SHP77 (cell line): ENCODE measurements at regions not wholly inside any gene's neighbourhood (a gene's known extent, or its start where the extent isn't known, plus 50 kb on each side); places are given as distances from the start of the nearest gene placed in this dataset.
"Not testable (repeated sequence)": the region's sequence is repeated elsewhere in the genome, so short reads cannot be mapped to it uniquely, and the experiment has no call there.

Source experiments
- DNase-seq, 2 experiments: peaks; one replicate each; lab custom pipeline; 2025; lab: John Stamatoyannopoulos, UW

DNA sequence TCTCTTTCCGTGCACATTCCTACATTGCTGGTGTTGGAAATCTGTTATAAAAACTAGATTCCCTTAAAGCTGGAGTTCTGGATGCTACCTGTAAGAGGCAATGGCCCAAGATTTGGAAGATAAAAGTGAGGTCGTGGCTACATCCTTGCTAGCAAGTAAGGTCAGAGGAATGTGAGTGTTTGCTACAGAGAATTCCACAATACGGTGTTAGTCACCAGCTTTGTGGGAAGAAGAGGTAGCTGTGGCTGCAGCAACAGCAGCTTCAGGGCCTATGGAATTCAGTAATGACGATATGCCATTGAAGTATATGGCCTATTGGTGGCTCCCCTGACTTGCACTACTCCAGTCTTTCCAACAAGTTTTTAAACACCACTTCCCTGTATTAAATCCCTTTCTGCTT is 227.7 kb upstream of the TMEM260 start:
- no peak for DNase-seq

DNA sequence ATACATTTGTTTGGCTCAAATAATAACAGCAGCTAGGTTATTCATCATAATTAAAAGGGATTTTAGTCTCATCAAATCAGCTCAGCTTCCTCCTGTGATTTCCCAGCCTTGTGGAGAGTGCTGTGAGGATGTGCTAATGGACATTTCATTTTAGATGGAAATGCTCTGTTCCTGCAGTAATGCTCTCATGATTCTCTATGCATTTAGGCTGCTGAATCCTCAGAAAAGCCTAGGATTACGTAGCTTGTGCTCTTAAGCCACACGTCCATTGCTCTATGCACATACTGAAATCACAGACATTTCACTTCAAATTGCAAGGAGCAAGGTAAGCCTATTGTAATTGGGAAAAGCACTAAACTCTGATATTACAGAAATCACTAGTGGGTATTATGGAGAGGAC is 226.6 kb upstream of the TMEM260 start:
- DNase-seq: no peak

DNA sequence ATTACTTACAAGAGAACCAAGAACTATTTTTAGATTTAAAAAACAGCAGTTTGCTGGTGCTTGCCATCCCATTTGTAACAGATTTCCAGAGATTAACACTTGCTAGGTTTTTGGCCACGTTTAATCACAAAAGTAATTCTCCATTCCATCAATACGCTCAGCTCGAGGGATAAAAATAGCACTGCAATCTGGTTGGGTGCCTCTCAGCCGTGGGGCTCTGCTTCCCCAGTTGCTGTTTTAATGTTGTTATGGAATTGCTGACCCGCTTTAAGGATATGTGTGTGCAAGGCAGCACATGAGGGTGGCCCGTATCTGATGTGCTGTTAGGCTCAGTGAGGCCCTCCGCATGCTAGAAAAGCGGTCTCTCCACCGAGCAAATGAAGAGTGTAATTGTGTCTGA is 222.2 kb upstream of the TMEM260 start:
- DNase-seq: no peak

DNA sequence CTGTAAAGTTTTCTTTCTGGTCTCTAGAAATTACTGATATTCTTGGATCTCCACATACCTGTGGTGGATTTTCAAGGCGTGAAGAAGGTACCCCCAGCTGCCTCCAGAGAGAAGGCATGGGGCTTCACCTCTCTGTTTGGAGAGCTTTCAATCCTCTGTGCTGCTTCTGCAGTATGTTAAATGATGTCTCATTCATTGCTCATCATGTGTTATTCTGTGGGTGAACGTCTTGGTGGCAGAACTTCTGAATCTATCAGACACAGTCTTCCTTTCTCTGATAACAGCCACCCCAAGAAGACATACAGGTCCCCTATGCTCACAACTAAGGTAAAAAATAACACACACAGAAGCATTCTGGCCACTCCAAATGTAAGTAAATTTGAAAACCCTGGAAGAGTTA is 221.3 kb upstream of the TMEM260 start:
- no peak for DNase-seq

DNA sequence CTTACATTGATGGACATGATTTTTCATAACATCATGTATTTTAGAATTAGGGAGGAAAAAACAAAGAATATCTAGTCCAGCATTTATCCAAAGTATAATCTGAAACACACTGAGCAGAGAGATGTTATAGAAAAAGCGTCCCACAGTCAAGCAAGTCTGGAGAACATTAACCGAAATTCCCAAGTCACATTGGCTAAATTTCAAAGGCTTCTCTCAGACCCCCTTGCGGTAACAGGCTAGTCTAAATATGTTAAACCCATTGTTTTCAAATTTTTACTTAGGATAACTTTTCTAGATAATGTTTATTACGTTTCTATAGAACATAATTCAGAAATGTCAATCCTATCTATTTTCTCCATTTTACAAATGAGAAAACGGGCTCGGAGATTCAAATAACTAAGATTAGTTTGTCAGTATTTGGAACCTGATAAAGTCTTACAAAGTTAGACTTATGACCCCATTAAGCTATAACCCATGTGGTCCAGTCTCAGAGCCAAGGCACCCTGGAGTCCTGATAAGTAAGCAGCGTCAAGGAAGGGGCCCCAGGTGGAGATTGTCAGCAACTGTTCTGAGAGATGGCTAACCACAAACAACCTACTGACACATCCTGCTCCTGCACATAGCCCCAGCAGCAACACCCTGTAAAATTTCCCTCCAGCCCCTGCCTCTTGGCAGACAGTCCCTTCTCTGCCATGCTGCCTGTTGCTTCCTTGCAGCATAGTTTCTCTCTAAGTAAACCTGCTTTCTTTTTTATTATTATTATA is 220.6 kb upstream of the TMEM260 start:
- DNase-seq: no peak

DNA sequence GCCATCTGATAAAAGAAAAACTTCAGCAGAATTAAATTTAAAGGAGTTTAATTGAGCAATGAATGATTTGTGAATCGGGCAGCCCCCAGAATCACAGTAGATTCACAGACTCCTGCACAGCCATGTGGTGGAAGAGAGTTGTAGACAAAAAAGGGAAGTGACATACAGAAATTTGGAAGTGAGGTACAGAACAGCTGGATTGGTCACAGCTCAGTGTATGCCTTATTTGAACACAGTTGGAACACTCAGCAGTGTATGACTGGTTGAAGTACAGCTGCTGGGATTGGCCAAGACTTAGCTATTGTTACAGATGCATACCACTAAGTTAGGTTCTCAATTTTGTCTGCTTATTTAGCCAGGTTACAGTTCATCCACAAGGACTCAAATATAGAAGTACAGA is 213.9 kb upstream of the TMEM260 start:
- not testable (repeated sequence) for DNase-seq

DNA sequence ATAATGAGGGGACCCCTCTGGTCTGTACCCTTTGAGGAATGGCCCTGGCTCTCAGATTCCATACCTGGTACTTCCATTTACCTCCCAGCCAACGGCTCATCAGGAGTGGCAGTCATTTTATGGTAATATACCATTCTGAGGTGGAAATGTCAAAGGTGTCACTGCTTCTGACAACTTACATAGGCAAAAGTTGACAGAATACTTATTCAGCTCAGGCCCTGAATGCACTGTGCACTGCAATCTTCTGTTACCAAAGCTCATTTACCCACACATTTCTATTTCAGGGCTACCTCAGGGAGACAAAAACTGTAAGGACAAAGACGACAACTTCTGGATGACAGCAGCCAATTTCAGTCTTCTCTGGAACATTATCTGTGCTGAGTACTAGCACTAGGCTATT is 212.2 kb upstream of the TMEM260 start:
- no peak for DNase-seq

DNA sequence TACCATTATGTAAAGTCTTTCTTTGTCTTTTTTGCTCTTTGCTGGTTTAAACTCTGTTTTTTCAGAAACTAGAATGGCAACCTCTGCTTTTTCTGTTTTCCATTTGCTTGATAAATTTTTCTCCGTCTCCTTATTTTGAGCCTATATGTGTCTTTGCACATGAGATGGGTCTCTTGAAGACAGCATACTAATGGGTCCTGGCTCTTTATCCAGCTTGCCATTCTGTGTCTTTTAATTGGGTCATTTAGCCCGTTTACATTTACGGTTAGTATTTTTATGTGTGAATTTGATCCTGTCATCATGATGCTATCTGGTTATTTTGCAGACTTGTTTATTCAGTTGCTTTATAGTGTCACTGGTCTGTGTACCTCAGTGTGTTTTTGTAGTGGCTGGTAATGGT is 207.9 kb upstream of the TMEM260 start:
- no peak for DNase-seq

DNA sequence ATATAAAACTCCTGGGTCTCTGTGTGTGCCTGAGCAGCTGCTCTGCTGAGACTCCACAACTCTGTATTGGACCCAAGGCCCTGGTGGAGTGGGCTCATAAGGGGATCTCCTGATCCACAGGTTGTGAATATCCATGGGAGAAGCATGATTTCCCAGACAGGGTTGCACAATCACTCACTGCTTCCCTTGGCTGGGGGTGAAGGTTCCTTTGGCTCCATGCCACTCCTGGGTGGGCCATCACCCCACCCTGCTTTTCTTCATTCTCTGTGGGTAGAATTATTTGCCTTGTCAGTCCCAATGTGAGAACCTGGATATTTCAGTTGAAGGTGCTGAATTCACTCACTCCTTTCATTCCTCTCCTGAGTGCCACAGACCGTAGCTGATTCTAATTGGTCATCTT is 205.2 kb upstream of the TMEM260 start:
- no peak for DNase-seq

DNA sequence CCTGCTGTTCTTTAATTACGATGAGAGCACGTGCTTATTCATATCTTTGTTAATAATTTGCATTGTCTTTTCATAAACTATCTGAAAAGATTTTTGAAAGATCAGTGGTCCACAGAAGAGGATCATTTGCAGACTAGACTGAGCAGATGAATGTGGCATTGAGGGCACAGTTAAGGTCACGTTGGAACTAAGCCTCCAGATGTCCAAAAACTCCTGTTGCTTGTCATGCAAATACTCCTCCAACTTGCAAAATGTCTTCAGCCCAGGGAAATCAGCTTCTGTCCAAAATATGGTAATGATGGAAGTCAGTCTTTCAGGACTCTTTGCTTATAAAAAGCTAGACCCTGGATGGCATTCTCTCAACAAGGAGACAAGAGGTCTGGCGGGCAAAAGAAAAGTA is 201.6 kb upstream of the TMEM260 start:
- DNase-seq: no peak

DNA sequence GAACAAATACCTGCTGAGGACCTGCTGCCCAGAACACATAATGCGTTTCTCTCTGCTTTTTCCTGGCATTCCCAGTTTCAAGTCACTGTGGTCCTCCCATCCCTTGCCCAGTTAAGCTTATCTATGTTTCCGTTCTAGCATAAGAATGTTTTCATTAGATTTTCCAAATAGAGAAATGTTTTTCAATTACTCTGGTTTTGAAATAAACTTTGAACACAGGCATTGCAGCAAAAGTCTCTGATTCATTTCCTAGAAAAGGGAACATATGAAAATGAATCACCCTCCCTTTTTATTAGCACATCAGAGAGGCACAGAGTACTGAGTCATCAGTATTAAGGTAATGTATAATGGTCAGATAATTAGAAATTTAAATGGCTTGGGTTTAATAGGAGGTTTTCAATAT is 201.1 kb upstream of the TMEM260 start:
- DNase-seq: no peak

DNA sequence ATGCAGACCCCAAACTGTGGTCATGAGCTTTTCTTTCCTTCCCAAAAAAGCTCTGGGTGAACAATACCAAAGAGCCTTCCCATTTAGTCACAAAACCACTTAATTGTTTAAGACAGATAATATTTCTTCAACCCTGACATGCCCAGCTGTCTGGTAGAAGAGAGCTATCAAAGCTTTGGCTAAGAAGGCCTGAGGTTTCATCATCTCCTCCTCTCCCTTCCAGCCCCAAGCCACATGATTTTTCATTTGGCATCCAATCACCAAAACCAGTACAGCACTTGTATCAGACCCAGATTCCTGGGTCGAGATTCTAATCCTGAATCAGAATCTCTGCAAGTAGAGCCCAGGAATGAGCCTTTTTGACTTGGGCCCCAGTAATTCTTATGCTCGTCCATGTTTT is 199.6 kb upstream of the TMEM260 start:
- no peak for DNase-seq

DNA sequence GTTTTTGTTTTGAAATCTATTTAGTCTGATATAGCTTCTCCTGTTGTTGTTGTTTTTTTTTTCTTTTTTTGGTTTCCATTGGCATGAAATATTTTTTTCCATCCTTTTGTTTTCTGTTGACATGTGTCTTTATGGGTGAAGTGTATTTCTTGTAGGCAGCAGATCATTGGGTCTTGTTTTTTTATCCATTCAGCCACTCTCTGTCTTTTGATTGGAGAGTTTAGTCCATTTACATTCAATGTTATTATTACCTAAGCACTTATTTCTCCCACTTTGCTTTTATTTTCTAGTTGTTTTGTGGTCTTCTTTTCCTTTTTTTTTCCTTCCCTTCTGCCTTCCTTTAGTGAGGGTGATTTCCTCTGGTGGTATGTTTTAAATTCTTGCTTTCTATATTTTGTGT is 193.6 kb upstream of the TMEM260 start:
- no peak for DNase-seq

DNA sequence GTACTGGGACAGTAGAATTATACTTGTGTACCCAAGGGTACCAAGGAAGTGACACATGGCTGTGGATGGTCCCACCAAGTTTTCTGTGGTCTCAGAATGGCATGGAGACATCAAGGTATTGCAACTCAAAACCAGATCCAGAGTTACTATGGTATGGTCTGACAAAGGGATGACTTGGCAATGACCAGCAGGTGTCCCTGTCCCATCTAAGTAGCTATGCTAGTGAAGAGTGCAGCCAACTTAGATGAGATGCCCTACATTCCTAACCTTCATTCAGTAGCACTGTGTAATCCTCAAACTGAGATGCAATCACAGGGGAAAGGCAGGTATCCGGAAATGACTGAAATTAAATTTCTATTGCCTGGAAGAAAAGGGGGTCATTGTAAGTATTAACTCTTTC is 188.7 kb upstream of the TMEM260 start:
- DNase-seq: no peak

DNA sequence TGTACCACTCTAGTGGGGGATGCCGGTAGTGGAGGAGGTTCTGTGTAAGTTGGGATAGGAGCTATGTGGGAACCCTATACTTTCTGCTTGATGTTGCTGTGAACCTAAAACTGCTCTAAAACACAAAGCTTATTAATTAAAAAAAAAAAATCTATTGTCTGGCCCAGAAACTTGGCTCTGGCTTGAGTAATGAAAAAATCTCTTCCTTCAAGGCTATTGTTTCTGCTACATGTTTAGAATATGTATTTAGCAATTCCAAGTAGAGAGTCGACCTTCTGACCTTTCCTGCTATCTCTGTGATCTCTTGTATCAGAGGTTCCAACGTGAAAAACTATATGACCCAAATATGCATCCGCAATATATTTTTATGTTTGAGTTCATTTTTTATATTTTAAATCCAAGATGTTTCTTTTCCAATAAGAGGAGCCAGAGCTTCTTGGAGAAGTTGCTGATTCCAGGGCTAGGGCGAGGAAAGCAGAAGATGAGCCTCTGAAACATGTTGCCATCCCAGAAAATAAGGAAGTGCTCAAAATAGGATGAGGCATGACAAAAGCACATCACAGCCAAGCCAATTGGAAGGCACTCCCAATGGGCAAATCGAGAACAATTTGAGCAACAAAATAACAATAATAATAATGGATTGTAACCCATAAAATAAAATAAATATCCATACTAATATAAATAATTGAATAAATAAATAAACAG is 184.6 kb upstream of the TMEM260 start:
- no peak for DNase-seq

DNA sequence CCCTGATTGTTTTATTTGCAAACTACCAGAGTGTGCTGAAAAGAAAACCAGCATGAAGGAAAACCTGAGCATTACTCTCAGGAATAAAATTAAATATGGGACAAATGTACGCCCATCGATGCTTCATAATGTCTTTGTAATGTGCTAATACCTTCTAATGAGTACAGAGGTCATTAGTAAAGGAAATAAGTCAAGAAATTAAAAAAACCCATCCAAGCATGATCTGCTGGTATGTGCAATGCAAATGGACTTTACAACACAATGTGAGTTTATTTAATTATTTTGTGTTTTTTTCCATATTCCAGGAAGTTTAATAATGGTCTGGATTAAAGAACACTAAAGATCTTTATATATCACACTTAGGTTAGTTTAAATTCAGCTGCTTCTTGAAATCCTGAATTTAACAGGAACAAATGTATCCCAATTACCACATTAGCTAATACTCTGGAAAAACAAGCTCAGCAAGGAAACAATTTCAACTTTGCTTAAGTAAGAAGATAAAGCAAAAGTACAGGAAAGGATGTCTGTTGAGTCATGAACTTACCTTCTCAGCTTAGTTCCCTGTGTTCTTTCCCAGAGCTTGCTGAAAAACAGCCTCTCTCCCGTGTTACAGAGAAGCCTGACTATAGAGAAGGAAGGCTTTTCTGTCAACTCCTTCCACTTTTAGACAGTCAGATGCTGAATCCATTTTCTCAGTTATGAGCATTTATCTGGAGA is 179.3 kb upstream of the TMEM260 start:
- DNase-seq: no peak

DNA sequence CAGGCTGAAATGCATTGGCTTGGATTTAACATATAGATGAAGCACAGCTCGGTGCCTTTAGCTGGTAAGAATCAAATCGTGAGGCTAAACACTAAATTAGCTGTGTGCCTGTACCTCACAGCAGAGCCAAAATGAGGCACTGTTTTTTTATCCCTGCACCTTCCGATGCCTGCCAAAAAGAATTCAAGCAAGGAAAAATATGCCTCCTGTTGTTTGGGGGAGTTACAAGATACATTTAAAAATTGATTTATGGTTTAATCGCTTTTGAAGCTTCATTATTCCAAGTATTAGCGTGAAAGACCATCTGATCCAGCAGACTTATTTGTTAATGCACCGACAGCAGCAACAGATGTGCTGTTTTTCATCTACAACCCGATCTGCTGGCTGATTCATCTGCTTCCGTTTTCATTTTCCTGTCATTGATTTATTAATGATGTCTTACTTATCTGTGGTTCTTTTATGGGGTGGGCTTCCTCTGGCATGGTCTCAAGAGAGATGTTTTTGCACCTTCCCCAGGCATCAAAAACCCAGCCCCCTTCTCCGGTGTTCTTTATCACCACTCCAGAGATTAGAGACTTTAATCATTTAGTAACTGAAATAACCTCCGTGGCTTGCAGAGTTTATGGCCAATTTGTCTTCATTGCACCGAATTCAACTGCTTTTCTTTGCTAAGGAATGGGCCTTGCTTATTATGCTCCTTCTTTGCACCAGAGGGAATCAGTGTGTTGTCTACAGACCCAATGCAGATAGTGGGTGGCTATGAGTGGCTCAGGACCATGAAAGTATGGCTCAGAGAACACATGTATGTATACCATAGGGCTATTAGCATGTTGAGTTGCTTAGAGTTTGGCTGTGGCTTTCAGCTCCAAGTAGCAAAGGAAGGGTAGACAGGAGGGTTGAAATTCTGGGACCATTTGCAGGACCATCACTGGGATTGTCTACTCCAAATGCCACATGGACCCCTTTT is 166.8 kb upstream of the TMEM260 start:
- no peak for DNase-seq

DNA sequence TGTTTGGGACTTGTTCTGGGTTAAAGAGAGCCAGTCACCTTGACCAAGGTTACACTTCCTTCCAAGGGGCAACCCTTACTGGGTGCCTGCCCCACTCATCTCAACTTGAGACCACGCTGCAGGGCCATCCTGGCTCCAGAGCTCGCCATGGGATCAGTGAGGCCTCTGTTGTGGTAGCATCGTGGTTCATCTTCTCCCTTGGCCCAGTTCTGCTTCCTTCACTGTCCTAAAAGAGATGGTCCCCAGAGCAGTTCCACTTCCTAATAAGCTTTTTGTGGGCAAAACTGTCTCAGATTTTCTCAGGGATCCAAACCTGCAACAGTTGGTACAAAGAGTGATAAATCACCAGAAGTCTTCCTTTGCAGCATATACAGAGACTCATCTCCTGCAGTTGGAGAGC is 165.9 kb upstream of the TMEM260 start:
- DNase-seq: no peak

DNA sequence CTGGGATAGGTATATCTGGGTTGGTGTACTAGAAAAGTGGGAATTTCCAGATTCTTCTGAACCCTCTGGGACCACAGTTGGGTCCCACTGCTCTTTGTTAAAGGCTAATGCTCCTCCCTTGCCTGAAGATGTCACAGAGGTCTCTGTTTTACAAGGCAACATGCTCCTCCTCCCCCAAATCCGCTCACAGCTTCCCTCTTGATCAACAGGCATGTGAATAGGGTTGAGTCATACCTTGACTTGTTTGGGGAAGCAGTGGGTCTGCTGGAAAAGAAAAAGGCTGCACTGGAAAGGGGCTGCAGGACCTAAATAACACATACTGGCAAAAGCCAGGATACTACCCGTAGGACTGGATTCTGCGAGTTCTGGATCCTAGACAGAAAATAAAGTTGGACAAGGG is 165.4 kb upstream of the TMEM260 start:
- no peak for DNase-seq

DNA sequence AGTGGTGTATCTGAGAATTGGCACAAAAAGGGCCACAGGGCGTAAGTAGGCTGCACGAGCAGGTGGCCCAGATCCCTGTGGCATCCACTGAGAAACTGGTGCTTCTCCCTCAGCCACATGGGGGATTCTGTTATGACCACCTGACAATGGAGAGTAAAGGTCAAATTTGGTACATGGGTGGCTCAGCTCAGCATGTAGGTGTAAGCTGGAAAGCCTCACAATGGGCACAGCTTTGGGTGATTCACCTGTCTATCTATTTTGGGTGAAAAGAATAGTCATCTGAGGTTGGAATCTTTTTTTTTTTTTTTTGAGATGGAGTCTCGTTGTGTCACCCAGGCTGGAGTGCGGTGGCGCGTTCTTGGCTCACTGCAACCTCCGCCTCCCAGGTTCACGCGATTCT is 163.4 kb upstream of the TMEM260 start:
- DNase-seq: no peak

DNA sequence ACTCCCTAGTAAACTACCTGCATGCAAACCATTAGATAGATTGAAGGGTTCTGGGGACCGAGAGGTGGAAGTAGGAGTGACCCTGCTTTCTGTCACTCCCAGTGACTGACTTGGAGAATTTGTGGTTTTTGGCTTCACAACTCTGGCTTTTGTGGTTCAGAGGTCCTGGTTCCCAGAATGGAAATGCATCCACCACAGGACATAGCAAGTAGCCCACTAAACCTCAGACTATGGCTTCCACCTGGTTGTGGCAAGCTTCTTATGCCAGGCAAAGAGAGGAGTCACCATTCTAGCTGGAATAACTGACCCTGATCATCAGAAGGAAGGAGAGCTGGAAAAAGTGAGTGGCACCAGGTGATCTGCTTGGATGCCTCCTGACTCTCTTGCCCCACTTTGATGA is 162.4 kb upstream of the TMEM260 start:
- no peak for DNase-seq

DNA sequence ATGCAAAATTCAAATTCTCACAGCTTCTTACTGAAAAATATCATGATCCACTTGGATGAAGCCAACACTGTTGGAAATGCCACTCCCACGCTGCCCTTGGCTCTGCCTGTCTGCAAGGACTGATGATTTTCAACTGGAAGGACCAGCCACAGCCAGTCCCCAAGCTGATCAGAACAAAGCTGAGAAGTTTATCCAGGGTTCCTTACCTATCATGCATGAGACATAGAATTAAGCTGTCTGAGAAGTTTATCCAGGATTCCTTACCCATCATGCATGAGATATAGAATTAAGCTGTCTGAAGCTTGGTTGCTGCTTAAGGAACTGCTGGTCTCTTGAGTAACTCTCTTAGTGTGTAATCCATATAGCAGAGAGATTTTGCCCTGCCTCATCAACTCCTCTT is 159.8 kb upstream of the TMEM260 start:
- no peak for DNase-seq
